NCI-H748 (cell line): ENCODE measurements at regions not wholly inside any gene's neighbourhood (a gene's known extent, or its start where the extent isn't known, plus 50 kb on each side); places are given as distances from the start of the nearest gene placed in this dataset.
"Not testable (repeated sequence)": the region's sequence is repeated elsewhere in the genome, so short reads cannot be mapped to it uniquely, and the experiment has no call there.

Experiments used
- DNase-seq: peaks from one replicate; lab custom pipeline; 2025; ENCODE audit not compliant: unreplicated experiment; lab: John Stamatoyannopoulos, UW

GRCh38 chrX:110511238-110511637 lies 152.6 kb downstream of the RTL9 start:
- DNase-seq: no peak

DNA sequence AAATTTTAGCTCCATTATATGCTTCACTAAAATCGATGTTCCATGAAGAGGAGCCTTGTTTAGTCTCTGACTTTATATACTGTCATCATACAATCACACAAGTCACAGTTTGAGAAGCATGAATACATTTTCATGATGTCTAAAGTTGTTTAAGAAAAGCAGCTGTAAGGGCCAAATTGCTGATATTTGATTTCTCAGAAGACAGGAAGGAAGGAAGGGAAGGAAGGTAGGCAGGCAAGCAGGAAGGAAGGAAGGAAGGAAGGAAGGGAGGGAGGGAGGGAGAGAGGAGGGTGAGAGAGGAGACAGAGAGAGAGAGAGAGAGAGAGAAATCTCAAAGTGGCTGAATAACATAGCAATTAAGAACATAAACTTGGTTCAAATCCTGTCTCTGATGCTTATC lies 153.7 kb downstream of the RTL9 start:
- no peak for DNase-seq

- no peak for DNase-seq
Measured at GRCh38 chrX:110514509-110514908, 155.9 kb downstream of the RTL9 start.

GRCh38 chrX:110519501-110519900 lies 160.9 kb downstream of the RTL9 start:
- DNase-seq: no peak

DNA sequence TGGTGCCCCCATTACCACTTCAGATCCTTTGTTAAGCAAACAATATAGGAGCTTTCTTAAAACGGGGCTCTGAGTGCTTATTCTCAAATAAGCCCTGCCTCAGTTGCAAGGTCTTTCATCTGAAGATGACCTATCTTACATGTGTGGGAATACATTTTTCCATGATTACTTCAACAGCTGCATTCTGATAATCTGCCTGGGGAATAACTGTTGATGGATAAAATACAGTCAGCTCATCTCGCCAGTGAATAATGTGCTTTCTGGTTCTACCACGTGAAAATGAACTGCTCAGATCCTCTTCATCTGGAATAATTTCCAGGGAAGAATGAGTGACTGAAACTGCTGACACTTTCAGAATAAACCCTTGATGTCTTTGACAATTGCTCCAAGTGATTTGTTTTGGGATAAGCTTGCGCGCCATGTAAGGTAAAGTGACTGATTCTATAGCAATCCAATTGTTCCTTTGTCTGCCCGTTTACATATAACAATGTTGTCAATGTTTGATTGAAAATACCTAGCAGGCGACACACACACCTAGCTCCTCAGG lies 161.3 kb downstream of the RTL9 start:
- no peak for DNase-seq

GRCh38 chrX:110520652-110521051 lies 162.0 kb downstream of the RTL9 start:
- not testable (repeated sequence) for DNase-seq

DNA sequence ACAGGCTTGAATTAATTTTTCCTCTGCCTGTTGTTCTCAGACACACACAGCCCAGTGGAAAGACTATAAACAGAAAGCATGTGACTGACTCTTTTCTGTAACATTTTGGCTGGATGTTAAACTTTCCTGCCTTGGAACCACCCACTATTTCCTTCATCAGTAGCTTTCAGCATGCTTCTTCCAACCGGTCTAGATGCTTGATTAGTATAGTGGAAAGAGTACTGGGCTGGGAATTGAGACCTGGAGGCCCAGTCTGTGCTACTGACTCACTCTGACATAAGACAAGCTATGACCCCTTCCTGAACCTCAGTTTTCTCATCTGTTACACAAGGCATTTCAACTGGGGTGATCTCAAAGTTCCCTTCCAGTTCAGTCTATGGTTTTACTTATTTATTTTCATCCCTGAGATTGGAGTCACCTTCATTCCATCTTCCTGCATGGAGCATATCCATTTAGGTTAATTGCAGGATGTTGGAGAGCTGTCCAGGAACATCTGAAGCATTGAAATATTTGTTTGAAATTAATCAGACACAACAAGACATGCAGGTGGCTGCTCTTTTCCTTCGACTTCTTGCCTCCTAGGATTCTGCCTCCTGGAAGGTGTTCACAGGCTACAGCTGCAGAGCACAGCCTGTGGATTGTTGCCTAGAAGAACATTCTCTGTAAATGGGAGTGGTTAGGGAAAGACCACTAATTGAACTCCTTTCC lies 173.4 kb downstream of the RTL9 start:
- no peak for DNase-seq

DNA sequence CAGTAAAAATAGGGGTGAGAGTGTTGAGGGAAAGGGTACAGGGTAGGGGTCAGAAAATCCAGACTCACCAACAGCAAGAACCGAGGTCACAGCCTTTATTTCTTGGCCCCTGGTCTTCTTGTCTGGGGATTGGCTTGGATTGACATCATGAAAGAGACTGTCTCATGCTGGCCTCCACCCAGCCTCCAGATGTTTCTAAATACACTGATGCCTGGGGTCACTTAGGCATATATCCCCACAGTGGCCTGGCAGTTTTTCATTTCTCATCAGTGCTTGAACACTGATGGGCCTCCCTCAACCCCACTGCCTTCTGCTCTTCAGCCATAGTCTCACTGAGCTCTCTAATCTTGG lies 173.9 kb downstream of the RTL9 start:
- no peak for DNase-seq

DNA sequence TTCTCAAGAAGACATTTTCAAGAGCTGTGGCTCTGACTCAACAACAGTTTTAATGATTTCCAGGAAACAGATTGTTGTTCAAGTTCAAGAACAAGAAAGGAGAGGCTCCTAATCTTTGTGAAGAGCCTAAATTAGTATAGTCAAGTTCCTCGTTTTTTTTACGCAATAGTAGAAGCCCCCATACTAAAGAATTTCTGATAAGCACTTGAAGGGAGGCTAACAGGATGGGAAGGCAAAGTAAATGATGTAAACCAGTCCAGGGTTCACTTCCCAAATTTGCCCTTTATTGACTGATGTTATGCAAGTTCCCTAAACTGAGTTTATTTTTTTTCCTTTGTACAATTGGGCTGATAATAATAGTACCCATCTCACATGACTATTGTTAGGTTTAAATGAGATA lies 178.2 kb downstream of the RTL9 start:
- DNase-seq: no peak

DNA sequence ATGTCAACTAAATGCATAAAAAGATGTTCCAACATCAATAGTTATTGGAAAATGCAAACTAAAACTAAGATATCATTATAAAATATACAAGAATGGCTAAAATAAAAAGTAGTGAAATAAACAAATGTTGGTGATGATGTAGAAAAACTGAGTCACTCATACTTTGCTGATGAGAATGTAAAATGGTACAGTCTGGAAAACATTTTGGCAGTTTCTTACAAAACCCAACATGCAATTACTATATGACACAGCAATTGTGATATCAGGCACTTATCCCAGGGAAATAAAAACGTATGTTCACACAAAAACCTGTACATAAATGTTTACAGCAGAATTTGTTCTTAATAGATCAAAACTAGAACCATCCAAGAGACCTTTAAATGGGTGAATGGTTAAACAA lies 182.6 kb downstream of the RTL9 start:
- DNase-seq: no peak

DNA sequence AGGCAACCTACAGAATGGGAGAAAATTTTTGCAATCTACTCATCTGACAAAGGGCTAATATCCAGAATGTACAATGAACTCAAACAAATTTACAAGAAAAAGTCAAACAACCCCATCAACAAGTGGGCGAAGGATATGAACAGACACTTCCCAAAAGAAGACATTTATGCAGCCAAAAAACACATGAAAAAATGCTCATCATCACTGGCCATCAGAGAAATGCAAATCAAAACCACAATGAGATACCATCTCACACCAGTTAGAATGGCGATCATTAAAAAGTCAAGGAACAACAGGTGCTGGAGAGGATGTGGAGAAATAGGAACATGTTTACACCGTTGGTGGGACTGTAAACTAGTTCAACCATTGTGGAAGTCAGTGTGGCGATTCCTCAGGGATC lies 192.2 kb downstream of the RTL9 start:
- DNase-seq: not testable (repeated sequence)

GRCh38 chrX:110557864-110558263 lies 199.2 kb downstream of the RTL9 start:
- DNase-seq: no peak

- DNase-seq: no peak
Measured at GRCh38 chrX:110558406-110558805, 199.8 kb downstream of the RTL9 start.

- no peak for DNase-seq
Measured at GRCh38 chrX:110561034-110561433, 202.4 kb downstream of the RTL9 start.

- DNase-seq: no peak
Measured at GRCh38 chrX:110563282-110563681, 204.6 kb downstream of the RTL9 start.

DNA sequence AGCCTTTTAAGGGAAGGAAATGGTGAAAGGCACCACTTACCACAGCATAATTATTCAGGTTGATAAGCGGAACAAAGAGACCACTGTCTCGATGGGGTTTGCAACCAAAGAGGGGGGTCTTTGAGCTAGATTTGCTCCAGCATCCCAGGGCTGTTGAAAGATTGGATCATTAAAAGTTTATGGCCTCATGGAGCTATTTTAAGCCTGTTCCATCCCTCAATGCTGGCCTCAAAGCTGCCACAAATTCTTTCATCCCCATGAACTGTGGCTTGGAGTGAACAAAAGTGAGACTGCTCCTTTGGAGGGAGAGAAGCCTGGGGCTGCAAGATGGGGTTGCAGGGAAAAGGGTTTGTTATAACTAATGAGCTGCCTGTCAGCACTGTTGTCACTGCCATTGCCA lies 209.8 kb downstream of the RTL9 start:
- no peak for DNase-seq

DNA sequence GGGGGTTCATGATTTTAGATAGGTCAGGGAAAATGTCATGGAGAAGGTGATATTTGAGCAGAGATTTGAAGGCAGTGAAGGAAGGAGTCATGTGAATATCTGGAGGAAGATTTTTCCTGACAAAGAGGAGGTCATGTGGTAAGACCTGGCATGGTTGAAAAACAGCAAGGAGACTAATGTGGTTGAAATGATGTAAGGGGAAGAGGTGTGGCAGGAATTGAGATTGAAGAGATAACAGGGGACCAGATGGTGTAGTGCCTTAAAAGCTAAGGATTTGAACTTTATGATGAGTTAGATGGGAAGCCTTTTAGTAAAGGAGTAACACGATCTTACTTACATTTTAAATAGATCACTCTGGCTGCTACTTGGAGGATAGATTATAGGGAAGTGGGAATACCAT lies 210.9 kb downstream of the RTL9 start:
- no peak for DNase-seq

GRCh38 chrX:110578270-110578669 lies 217.3 kb downstream of the CHRDL1 start:
- no peak for DNase-seq

GRCh38 chrX:110584083-110584482 lies 211.5 kb downstream of the CHRDL1 start:
- no peak for DNase-seq

DNA sequence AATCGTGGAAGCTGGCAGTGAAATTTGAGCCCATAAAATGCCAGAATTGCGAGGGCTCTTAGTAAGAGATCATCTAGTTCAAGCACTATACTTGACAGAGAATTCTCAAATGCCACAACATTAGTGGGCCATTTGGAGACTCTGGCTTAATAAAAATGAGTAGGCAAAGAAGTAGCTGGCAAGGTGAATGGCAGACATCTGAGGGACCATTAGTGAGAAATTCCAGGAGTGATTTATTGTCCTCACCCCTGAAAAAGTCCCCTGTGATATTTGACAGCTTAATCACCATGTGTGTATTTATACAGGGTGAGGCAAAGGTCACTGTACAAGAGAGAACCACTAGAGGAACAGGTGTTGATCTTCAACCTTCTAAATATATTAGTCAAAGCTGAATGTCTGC lies 207.5 kb downstream of the CHRDL1 start:
- no peak for DNase-seq

GRCh38 chrX:110588853-110589252 lies 206.8 kb downstream of the CHRDL1 start:
- no peak for DNase-seq

DNA sequence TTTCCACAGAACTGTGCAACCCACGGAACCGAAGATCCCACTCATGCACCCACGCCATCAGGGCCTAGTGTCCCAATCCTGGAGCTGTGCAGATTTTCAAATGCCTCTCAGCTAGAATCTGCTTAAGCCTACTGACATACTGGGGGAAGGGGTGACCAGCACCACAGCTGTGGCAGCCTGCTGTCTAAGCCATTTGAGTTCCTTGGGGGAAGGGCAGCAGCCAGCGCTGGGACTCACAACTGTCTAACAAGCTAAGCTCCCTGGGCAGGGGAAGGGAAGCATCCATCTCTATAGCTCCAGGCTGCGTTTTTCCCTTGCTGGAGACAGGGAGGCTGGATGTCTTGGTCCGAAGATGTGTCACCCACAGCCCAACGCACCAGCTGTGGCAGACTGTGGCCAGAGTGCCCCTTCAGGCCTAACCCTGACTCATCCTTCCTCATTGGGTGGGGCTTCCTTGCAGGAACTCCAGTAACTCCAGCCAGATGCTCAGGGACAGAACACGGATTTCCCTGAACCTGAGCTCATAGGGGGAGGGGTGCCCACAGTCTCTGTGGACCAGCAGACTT lies 194.8 kb downstream of the CHRDL1 start:
- DNase-seq: no peak

GRCh38 chrX:110614596-110614995 lies 181.0 kb downstream of the CHRDL1 start:
- DNase-seq: no peak
